22Rv1 (cell line): ENCODE measurements at regions not wholly inside any gene's neighbourhood (a gene's known extent, or its start where the extent isn't known, plus 50 kb on each side); places are given as distances from the start of the nearest gene placed in this dataset.

Source experiments
- CTCF ChIP-seq: fragments of 450-650 bp; IDR thresholded peaks from 2 replicates; pipeline ENCODE4 v1.5.1; 2017; ENCODE audit warnings: mild to moderate bottlenecking
- ZFX ChIP-seq: fragments of 450-650 bp; IDR thresholded peaks from 2 replicates; pipeline ENCODE4 v1.6.1; 2017; ENCODE audit warnings: antibody characterized with exemption, borderline replicate concordance

GRCh38 chr4:174405923-174406322 lies 116.4 kb downstream of the HPGD start:
- TF ChIP-seq CTCF (no peak), ZFX (no peak)
